HG02763 (cell line): ENCODE measurements at regions not wholly inside any gene's neighbourhood (a gene's known extent, or its start where the extent isn't known, plus 50 kb on each side); places are given as distances from the start of the nearest gene placed in this dataset.

ENCODE experiments used
- ATAC-seq: cut with Tn5 transposase; IDR thresholded peaks from one replicate; pipeline ENCODE4 v1.9.1; 2021; ENCODE audit warnings: mild to moderate bottlenecking, moderate library complexity; ENCODE audit not compliant: unreplicated experiment

DNA sequence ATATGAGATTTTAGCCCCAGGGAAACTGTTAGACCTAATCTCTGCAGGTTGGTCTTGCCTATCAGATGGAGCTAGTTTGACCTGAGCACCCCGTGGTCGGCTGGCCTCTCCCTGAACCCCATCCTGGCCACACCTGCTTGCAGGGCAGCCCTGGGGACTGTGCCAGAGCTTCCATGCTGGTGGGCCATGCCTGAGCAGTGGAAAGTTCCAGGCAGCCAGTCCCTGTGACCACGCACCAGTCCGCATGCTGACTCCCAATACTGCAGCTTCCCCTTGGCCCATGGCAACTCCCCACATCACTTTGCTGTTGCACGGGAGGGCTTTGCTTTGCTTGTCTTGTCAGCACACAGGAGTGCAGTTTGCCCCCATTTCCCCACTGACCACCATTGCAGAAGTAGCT is 427.8 kb upstream of the SEMA3D start:
- no peak for ATAC-seq

GRCh38 chr7:85612514-85612913 is 425.7 kb upstream of the SEMA3D start:
- ATAC-seq: no peak

DNA sequence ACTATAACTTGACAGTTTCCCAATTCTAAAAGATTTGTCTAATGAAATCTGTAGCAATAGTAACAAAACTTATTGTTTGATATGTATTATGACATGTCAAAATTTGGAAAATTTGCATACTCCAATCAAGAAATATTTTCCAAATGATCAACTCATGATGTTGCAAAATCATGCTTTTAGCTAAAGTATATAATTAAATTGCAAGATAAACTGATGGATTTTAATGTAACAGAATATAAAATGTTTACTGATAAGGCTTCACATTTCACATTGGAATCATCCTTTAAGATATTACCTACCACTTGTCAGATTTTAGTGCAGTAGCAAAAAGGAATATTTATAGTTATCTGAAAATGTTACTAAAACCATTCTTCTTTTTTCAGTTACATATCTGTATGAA is 421.9 kb upstream of the SEMA3D start:
- no peak for ATAC-seq

DNA sequence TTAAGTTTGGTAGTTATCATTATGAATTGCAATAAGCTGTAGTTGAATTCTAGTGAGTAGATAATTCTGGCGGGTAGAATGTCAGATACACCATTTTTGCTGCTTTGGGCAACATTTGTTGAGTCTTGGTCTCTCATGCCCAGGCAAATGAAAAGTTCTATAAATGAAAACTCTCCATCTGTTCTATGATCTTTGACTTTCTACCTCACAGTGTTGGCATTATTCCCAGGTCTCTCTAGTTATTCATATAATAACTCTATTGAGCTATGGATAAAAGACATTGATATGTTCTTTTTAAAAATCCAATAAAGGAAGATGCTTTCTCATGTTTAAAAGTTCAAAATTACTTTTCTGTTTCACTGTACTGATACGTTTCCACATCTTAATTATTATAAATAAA is 415.3 kb upstream of the SEMA3D start:
- ATAC-seq: no peak

- ATAC-seq: no peak
Measured at GRCh38 chr7:85600395-85600794, 413.5 kb upstream of the SEMA3D start.

DNA sequence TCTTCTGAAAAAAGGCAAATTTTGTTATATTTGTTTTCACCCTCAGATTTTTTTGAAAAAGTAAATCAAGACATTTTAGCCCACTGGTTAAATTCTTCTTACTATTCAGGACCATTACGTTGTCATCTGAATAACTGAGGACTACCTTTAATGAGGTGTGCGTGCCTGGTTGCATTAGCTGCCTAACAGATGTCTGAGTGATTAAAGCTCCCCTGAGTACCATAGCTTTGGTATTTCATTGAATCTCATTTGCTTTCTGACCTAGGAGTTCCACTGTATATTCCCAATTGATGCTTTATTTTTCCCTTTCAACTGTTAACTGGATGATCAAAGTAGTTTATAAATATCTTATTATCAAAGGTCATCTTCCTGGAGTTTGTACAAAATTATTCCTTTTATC is 410.0 kb upstream of the SEMA3D start:
- no peak for ATAC-seq

- no peak for ATAC-seq
Measured at GRCh38 chr7:85595750-85596178, 408.9 kb upstream of the SEMA3D start.

DNA sequence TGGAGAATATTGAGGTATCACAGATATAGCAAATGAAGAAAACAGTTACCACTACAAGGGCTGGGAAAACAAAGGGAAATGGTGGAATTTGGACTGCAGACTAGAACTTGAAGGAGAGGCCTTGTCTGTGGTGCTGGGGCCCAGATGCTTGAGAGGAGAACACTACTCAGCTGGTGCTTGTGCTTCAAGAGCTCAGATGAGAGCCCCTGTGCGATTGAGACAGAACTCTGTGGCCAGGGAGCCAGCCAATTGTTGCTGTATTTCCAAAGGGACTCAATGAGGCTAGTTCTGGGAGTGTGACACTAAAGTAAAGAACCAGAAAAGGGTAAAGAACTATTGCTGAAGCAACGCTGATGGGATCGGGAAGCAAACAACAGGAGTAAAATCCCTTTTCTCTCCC is 406.5 kb upstream of the SEMA3D start:
- ATAC-seq: no peak

DNA sequence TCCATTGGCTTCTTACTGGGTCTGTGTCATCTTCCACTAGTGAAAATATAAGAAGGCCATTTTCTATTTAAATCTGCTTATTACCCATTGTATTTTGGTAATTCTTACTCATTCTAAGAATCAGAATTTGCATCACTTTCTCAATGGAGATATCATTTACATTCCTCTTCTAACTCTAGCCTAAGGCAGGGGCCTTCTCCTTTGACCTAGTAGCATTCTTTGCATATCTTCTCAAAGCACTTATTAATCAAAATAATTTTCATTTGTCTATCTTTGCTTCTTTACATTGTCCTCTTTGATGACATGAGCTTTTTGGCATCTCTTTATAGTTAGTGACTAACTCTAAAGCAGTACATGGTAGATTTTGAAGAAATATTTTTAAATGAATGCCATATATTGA is 400.9 kb upstream of the SEMA3D start:
- no peak for ATAC-seq

- ATAC-seq: no peak
Measured at GRCh38 chr7:85586091-85586490, 399.2 kb upstream of the SEMA3D start.

DNA sequence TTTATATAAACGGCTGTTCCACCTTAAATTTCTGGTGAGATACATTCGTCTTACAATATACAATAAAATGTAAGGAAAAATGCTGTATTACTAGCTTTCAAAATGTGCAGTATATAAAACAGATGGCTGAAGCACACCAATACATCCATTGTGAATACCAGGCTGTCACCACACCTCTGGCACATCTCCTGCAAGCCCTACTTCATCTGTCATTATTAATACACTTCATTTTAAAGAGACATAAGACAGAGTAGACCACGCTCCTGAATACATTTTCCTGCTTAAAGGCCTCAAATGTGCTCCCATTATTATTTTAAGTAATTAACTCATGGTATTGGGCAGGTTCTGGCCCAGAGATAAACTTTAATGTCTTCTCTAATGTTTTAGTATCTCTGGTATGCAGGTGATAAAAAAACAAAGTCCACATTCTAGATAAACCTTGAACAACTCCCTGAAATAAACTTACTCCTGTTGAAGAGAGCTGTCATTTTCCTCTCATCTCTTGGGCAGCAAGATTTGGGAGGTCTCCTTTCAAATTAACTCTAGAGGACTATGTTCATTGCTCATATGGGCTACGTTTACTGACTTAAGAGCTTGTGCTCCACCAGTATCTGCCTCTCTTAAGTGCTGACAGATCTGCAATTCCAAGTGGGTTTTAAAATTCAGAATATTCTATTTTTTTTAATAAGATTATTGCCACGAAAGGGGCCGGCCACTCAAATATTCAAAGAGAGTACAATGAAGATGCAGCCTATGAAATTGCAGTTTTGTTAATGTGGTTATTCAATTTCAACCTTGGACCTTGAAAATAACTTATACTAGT is 396.5 kb upstream of the SEMA3D start:
- no peak for ATAC-seq

GRCh38 chr7:85573844-85574243 is 387.0 kb upstream of the SEMA3D start:
- no peak for ATAC-seq

- ATAC-seq: no peak
Measured at GRCh38 chr7:85573346-85573745, 386.5 kb upstream of the SEMA3D start.

GRCh38 chr7:85570898-85571297 is 384.0 kb upstream of the SEMA3D start:
- no peak for ATAC-seq

GRCh38 chr7:85567983-85568382 is 381.1 kb upstream of the SEMA3D start:
- no peak for ATAC-seq

GRCh38 chr7:85566095-85566794 is 379.4 kb upstream of the SEMA3D start:
- no peak for ATAC-seq

DNA sequence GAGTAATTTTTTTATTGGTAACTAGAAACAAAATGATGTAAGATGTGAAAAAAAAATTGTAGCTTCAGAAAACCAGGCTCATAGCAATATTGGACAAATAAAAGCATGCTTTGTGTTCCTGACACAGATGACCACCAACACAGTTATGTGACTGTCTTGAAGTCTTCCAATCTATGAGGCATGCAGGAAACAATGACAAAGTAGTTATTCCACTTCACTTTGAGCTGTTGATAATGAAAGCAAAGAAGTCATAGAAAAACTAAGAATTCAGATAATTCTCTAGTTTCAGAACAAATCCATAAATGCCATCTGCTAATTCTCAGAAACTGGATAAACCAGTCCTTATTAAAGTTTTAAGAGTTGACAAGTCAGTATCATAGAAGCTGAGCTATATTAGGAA is 378.4 kb upstream of the SEMA3D start:
- no peak for ATAC-seq

DNA sequence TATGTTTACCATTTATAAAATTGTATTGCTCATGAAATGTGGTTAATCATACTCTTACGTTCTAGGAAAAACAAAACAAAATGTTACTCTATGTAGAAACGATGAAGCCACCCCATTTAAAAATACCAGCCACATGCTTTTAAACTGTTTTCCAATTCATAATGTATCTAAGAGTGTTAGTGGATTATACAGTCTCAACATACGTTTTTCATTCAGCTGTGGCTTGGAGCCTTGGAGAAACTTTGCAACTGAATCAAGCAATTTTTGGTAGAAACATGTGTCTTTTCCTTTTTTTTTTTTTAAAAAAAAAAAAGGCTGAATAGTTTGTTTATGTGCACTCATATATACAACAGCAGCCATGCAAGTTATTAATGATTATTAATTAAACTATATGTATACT is 378.0 kb upstream of the SEMA3D start:
- ATAC-seq: no peak

GRCh38 chr7:85561706-85562105 is 374.9 kb upstream of the SEMA3D start:
- no peak for ATAC-seq

DNA sequence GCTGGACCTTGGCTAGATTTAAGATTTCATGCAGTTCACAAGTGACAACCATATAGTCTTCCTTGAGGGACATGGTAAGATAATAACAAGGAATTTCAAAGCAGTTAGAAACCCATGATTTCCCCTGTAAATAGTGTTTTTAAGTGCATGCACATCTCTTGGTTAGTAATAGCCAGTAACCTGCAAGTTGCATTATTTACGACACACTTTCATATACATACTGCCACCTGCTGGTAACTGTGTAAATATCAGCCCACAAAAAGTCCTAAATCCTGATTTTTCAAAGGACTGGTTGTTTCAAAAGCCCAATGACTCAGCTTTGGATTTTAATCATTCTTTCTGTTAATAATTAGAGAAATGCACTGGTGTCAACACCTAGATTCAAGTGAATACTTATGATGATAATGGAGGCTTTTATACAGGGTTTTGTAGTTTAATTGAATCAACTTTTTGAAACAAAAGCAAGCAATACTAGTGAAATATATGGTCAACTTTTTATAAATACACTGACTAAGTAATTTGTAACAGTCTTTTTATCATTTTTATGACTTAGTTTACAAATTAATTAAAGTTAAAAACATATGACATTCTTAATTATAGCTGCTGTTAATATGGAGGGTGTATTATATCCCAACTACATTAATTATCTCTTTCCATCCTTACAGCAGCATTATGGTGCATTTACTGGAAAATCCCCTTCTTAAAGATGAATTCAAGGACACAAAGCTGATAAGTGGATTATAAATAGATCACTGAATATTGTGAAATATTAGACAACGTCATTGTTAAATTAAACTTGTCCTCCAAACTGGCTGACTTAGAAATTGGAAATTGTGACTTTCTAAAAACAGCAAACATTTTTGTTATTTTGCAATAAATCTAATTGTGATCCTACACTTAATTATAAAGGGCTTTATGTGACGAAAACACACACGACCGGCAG is 367.7 kb upstream of the SEMA3D start:
- peak; percentile 52 for ATAC-seq

GRCh38 chr7:85535974-85536729 is 349.3 kb upstream of the SEMA3D start:
- no peak for ATAC-seq
